ENCODE measurements at regions not wholly inside any gene's neighbourhood (a gene's known extent, or its start where the extent isn't known, plus 50 kb on each side); places are given as distances from the start of the nearest gene placed in this dataset.

DNA sequence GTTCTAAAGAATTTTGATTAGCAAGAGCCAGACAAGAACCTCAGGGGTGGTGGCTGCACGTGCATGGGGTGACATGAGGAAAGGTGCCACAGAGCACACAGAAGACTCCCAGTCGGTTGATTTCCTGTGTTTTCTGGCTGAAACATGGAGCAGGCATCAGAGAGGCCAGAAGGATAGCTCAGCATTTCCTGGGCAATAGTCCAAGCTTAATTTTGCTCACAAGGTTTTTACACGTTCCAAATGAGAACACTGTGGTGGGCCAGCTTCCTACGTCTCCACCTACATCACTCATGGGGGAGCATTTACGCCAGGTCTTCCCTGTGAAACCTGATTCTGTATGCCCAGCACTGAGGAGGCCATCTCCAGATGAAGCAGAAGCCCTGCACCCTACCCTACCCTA, 212.5 kb upstream of the CLNK start:
- DNase-seq (ENCODE audit: low read depth), result no peak
- Histone ChIP-seq H3K27me3 (ENCODE audit: control insufficient read depth, insufficient read depth, low read length) (no peaks in the 10 kb centered on the region), H3K4me3 (ENCODE audit: low read depth, low read length) (no peak overlapping the region), H3K36me3 (ENCODE audit: control insufficient read depth, insufficient read depth, low read length) (no peaks in the 10 kb centered on the region)
- no peak for FAIRE-seq
- TF ChIP-seq, protein P1, sequence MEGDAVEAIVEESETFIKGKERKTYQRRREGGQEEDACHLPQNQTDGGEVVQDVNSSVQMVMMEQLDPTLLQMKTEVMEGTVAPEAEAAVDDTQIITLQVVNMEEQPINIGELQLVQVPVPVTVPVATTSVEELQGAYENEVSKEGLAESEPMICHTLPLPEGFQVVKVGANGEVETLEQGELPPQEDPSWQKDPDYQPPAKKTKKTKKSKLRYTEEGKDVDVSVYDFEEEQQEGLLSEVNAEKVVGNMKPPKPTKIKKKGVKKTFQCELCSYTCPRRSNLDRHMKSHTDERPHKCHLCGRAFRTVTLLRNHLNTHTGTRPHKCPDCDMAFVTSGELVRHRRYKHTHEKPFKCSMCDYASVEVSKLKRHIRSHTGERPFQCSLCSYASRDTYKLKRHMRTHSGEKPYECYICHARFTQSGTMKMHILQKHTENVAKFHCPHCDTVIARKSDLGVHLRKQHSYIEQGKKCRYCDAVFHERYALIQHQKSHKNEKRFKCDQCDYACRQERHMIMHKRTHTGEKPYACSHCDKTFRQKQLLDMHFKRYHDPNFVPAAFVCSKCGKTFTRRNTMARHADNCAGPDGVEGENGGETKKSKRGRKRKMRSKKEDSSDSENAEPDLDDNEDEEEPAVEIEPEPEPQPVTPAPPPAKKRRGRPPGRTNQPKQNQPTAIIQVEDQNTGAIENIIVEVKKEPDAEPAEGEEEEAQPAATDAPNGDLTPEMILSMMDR (IDR thresholded peaks at IDR 0.05; ENCODE audit: insufficient read depth, low read length, severe bottlenecking), result no peak

DNA sequence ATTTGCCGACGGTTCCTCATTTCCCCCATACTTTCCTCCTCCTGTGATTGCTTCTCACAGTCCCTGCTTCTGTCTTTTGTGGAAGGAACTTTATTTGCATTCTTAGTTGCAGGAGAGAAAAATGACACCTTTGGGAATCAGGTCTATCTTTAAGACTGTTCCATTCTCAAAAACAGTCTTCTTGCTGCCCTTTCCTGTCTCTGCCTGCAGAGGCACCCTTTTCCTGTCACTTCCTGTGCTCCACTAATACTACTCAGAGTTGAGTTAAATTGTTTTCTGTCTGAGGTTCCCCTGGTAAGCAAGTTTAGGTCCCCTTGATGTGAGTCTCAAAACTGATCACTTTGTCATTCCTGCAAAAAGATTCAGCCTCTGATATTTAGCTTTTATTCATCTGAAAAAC, 208.8 kb upstream of the CLNK start:
- FAIRE-seq (peak; percentile 50), DNase-seq (ENCODE audit: low read depth) (peak; percentile 20)
- H3K4me3 ChIP-seq (ENCODE audit: low read depth, low read length), result no peak overlapping the region
- TF ChIP-seq, protein P1 (IDR thresholded peaks at IDR 0.05; ENCODE audit: insufficient read depth, low read length, severe bottlenecking), result peak; percentile 65
- no peaks in the 10 kb centered on the region for H3K36me3 ChIP-seq (ENCODE audit: control insufficient read depth, insufficient read depth, low read length)
- H3K27me3 ChIP-seq (ENCODE audit: control insufficient read depth, insufficient read depth, low read length), result no peaks in the 10 kb centered on the region

DNA sequence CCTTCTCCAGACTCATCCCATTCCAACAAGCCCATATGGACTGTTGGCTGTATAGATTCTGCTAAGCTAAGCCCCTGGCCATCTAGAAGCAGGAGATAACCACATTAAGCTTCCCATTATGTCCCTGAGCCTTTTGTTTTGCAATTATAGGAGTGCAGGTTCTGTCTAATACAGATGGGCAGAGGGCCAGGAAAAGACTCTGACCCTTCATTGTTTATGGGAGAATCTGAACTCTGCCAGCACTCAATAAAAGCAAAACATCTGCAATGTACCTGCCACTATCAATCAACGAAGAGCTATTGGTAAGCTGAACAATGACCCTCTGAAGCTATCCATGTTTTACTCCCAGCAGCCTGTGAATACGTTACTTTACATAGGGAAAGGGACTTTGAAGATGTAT, 207.3 kb upstream of the CLNK start:
- no peaks in the 10 kb centered on the region for H3K27me3 ChIP-seq (ENCODE audit: control insufficient read depth, insufficient read depth, low read length)
- FAIRE-seq (no peak), DNase-seq (ENCODE audit: low read depth) (no peak)
- no peak overlapping the region for H3K4me3 ChIP-seq (ENCODE audit: low read depth, low read length)
- H3K36me3 ChIP-seq (ENCODE audit: control insufficient read depth, insufficient read depth, low read length), result no peaks in the 10 kb centered on the region
- TF ChIP-seq, protein P1 (IDR thresholded peaks at IDR 0.05; ENCODE audit: insufficient read depth, low read length, severe bottlenecking), result no peak

DNA sequence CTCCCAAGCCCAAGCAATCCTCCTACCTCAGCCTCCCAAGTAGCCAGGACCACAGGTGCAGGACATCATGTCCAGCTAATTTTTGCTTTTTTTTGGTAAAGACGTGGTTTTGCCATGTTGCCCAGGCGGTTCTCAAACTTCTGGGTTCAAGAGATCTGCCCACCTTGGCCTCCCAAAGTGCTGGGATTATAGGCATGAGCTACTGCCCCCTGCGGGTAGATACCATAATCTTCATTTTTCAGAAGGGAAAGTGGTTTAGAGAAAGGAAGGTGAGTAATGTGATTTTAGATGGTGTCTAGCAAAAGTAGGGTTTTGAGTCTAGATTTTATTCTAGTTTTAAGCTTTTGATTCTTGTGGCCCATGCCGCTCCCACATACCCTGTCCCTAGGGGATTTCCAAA, 205.3 kb upstream of the CLNK start:
- Histone ChIP-seq H3K27me3 (ENCODE audit: control insufficient read depth, insufficient read depth, low read length) (no peaks in the 10 kb centered on the region), H3K4me3 (ENCODE audit: low read depth, low read length) (no peak overlapping the region), H3K36me3 (ENCODE audit: control insufficient read depth, insufficient read depth, low read length) (no peaks in the 10 kb centered on the region)
- no peak for FAIRE-seq
- TF ChIP-seq, protein P1 (IDR thresholded peaks at IDR 0.05; ENCODE audit: insufficient read depth, low read length, severe bottlenecking), result no peak
- no peak for DNase-seq (ENCODE audit: low read depth)

DNA sequence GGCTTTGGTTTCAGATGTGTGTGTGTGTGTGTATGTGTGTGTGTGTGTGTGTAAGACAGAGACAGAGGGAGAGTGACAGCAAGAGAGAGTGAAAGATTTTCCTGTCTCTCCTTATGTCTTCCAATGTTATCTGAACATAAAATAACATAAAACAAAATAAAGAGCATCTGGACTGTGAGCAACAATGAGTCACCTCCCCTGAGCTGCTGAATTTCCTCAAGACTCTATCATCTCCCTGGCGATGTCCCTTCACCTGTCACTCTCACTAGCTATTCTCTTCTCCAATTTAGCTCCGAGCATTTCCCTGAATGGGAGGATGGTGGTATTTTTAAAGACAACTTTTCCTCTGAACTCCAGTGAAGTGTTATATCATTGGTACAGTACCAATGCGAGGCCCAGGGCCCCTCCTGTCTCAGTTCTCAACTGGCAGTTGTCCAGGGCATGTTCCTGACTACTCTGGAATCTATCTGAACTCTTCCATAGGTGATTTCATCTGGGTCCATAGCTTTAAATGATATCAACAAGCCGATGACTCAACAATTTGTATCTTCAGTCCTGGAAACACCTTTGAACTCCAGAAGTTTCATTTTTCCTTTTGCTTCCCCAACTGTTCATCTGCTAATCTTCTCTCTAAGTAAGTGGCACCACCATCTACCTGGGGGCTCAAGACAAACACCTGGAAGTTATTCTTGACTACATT, 195.0 kb upstream of the CLNK start:
- FAIRE-seq, result no peak
- Histone ChIP-seq H3K4me3 (ENCODE audit: low read depth, low read length) (no peak overlapping the region), H3K36me3 (ENCODE audit: control insufficient read depth, insufficient read depth, low read length) (no peaks in the 10 kb centered on the region), H3K27me3 (ENCODE audit: control insufficient read depth, insufficient read depth, low read length) (no peaks in the 10 kb centered on the region)
- TF ChIP-seq, protein P1 (IDR thresholded peaks at IDR 0.05; ENCODE audit: insufficient read depth, low read length, severe bottlenecking), result no peak
- peak; percentile 50 for DNase-seq (ENCODE audit: low read depth)

DNA sequence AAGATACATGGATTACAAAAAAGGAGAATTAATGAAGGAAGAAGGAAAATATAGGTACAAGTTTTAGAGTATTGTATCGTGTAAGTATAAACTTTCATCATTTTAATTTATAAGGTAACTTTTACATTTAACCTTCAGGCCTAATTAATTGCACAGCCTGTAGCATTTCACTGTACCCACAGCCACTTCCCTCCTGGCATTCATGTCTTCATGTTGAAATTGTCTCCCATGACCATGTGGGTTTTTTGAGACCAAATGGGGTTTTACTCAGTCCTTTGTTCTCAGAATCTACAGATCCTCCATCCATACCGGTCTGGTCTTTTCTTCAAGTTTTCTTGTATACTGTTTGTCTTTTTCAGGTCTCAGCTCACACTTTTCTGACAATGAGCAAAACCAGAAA, 194.3 kb upstream of the CLNK start:
- TF ChIP-seq, protein P1 (IDR thresholded peaks at IDR 0.05; ENCODE audit: insufficient read depth, low read length, severe bottlenecking), result no peak
- no peak for DNase-seq (ENCODE audit: low read depth)
- H3K4me3 ChIP-seq (ENCODE audit: low read depth, low read length), result no peak overlapping the region
- no peak for FAIRE-seq
- no peaks in the 10 kb centered on the region for H3K36me3 ChIP-seq (ENCODE audit: control insufficient read depth, insufficient read depth, low read length)
- no peaks in the 10 kb centered on the region for H3K27me3 ChIP-seq (ENCODE audit: control insufficient read depth, insufficient read depth, low read length)
